22Rv1 (cell line): ENCODE measurements at regions not wholly inside any gene's neighbourhood (a gene's known extent, or its start where the extent isn't known, plus 50 kb on each side); places are given as distances from the start of the nearest gene placed in this dataset.
"Not testable (repeated sequence)": the region's sequence is repeated elsewhere in the genome, so short reads cannot be mapped to it uniquely, and the experiment has no call there.

Source experiments
- ZFX ChIP-seq: fragments of 450-650 bp; IDR thresholded peaks from 2 replicates; pipeline ENCODE4 v1.6.1; 2017; ENCODE audit warnings: antibody characterized with exemption, borderline replicate concordance
- TF ChIP-seq, protein P1 (sequence below): fragments of 450-650 bp; IDR thresholded peaks from 2 replicates; pipeline ENCODE4 v1.5.1; 2017; ENCODE audit warnings: mild to moderate bottlenecking

DNA sequence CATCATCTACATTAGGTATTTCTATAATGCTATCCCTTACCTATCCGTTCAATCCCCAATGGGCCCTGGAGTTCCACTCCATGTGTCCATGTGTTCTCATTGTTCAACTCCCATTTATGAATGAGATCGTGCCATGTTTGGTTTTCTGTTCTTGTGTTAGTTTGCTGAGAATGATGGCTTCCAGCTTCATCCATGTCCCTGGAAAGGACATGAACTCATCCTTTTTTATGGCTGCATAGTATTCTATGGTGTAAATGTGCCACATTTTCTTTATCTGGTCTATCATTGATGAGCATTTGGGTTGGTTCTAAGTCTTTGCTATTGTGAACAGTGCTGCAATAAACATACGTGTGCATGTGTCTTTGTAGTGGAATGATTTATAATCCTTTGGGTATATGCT, 122.2 kb upstream of the KCNAB1 start:
- TF ChIP-seq, protein P1, sequence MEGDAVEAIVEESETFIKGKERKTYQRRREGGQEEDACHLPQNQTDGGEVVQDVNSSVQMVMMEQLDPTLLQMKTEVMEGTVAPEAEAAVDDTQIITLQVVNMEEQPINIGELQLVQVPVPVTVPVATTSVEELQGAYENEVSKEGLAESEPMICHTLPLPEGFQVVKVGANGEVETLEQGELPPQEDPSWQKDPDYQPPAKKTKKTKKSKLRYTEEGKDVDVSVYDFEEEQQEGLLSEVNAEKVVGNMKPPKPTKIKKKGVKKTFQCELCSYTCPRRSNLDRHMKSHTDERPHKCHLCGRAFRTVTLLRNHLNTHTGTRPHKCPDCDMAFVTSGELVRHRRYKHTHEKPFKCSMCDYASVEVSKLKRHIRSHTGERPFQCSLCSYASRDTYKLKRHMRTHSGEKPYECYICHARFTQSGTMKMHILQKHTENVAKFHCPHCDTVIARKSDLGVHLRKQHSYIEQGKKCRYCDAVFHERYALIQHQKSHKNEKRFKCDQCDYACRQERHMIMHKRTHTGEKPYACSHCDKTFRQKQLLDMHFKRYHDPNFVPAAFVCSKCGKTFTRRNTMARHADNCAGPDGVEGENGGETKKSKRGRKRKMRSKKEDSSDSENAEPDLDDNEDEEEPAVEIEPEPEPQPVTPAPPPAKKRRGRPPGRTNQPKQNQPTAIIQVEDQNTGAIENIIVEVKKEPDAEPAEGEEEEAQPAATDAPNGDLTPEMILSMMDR: not testable (repeated sequence)
- not testable (repeated sequence) for TF ChIP-seq ZFX
